ENCODE measurements at regions not wholly inside any gene's neighbourhood (a gene's known extent, or its start where the extent isn't known, plus 50 kb on each side); places are given as distances from the start of the nearest gene placed in this dataset.

DNA sequence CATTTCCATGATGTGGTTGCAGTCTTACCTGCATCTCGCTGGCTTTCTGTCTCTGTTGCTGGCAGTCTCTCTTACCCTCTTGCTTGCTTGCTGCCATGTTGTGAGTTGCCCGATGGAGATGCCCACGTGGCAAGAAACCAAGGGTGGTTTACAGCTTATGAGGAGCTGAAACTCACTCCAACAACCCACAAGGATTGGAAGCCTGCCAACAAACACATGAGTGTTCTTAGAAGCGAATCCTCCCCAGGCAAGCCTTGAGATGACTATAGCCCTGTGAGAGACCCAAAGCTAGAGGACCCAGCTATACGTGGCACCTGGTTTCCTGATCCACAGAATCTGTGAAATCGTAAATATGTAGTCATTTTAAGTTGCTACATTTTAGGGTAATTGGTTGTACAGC lies 490.9 kb upstream of the ADAMTS9 start:
- Histone ChIP-seq H3K9me3 (ENCODE audit: control insufficient read depth, low read length) (no peaks in the 10 kb centered on the region), H3K27me3 (ENCODE audit: control insufficient read depth, insufficient read depth, low read length, poor library complexity, severe bottlenecking) (no peaks in the 10 kb centered on the region), H3K36me3 (ENCODE audit: control insufficient read depth, insufficient read depth, low read length) (no peaks in the 10 kb centered on the region), H3K27ac (ENCODE audit: insufficient read depth, low read depth, low read length, poor library complexity, severe bottlenecking) (no peak overlapping the region), H3K4me1 (ENCODE audit: control insufficient read depth, insufficient read depth, low read length) (no peaks in the 10 kb centered on the region), H3K4me3 (ENCODE audit: insufficient read depth, low read depth, low read length) (no peak overlapping the region)
- WGBS, 2 experiments = 95 to 97% methylated on average over 5 to 6 of the region's 6 CpGs

DNA sequence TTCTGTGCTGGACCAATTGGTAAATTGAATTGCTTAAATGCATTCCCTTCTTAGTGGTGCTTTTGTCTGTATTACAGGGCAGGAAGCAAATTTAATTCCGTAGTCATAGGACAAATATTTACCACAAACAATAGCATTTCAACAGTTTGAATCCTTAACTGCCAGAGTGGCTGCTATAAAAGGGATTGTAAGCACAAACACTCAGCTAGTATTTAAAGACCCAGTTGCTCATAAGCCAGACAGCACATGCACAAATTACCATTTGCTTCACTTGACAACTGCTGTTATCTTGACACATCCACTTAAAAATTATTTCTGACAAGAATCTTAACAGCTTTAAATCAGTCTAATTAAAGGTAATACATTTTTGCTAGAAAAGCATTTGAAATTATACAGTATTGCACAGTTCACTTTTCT lies 490.2 kb upstream of the ADAMTS9 start:
- Histone ChIP-seq H3K4me1 (ENCODE audit: control insufficient read depth, insufficient read depth, low read length) (no peaks in the 10 kb centered on the region), H3K27ac (ENCODE audit: insufficient read depth, low read depth, low read length, poor library complexity, severe bottlenecking) (no peak overlapping the region), H3K36me3 (ENCODE audit: control insufficient read depth, insufficient read depth, low read length) (no peaks in the 10 kb centered on the region), H3K4me3 (ENCODE audit: insufficient read depth, low read depth, low read length) (no peak overlapping the region), H3K27me3 (ENCODE audit: control insufficient read depth, insufficient read depth, low read length, poor library complexity, severe bottlenecking) (no peaks in the 10 kb centered on the region), H3K9me3 (ENCODE audit: control insufficient read depth, low read length) (no peaks in the 10 kb centered on the region)
- WGBS, 2 experiments = 74 to 88% methylated on average over 1 of the region's 1 CpG

DNA sequence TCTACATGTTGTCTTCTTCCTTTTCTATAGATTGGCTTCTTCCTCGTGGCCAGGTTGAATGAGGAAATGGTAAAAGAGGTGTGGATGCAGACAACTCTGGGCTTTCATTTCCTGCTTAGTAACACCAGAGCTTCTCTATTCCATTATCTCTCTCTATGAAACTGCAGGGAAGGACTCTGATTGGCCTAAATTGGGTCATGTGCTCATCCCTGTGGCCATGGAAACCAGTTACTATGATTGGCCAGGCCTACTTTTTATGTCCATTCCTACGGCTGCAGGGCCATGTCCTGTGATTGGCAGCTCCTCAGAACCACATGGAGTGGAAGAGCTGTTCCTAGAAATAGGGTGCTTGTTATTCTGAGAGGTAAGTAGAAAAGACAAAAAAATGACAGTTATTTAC lies 486.9 kb upstream of the ADAMTS9 start:
- no peaks in the 10 kb centered on the region for H3K9me3 ChIP-seq (ENCODE audit: control insufficient read depth, low read length)
- H3K27me3 ChIP-seq (ENCODE audit: control insufficient read depth, insufficient read depth, low read length, poor library complexity, severe bottlenecking) = no peaks in the 10 kb centered on the region
- no peak overlapping the region for H3K4me3 ChIP-seq (ENCODE audit: insufficient read depth, low read depth, low read length)
- H3K4me1 ChIP-seq (ENCODE audit: control insufficient read depth, insufficient read depth, low read length) = no peaks in the 10 kb centered on the region
- H3K27ac ChIP-seq (ENCODE audit: insufficient read depth, low read depth, low read length, poor library complexity, severe bottlenecking) = no peak overlapping the region
- 74 to 80% methylated on average over 1 to 2 of the region's 2 CpGs for whole genome bisulfite sequencing, 2 experiments
- H3K36me3 ChIP-seq (ENCODE audit: control insufficient read depth, insufficient read depth, low read length) = no peaks in the 10 kb centered on the region

DNA sequence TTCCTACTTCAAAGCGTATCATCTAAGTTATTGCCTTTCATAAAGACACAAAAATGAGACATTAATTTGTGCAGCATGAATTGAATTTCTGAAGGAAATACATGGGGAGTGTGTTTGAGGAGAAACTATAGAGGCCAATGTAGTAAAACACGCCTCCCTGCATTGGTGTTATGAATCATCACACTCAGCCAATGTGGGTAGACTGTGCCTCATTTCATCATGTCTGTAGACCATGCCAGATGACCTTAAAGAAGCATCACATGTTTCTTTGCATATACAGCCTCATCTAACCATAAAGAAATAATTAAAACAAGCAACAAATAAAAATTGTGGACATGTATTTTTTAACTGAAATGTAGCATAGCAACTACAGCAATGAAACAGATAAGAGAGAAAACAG lies 486.0 kb upstream of the ADAMTS9 start:
- WGBS, 2 experiments = 97 to 100% methylated on average over 2 of the region's 2 CpGs
- no peaks in the 10 kb centered on the region for H3K4me1 ChIP-seq (ENCODE audit: control insufficient read depth, insufficient read depth, low read length)
- no peaks in the 10 kb centered on the region for H3K36me3 ChIP-seq (ENCODE audit: control insufficient read depth, insufficient read depth, low read length)
- H3K27ac ChIP-seq (ENCODE audit: insufficient read depth, low read depth, low read length, poor library complexity, severe bottlenecking) = no peak overlapping the region
- H3K4me3 ChIP-seq (ENCODE audit: insufficient read depth, low read depth, low read length) = no peak overlapping the region
- no peaks in the 10 kb centered on the region for H3K9me3 ChIP-seq (ENCODE audit: control insufficient read depth, low read length)
- no peaks in the 10 kb centered on the region for H3K27me3 ChIP-seq (ENCODE audit: control insufficient read depth, insufficient read depth, low read length, poor library complexity, severe bottlenecking)

DNA sequence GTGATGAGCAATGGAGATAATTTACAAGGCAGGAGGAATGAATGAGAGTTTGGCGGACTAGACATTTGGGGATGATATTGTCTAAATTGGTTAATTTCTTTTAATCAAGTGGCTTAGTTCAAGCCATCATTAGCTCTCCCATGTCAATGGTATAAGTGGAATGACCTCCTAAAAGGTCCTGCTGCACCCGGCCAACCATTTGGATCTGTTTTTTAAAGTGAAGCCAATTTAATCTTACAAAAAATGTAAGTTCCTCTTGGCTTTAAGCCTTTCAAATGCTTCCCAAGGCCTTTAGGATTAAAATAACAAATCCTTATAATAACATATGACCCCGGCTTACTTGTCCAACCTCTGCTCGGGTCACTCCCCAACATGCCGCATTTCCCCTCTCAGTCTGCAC lies 484.4 kb upstream of the ADAMTS9 start:
- Histone ChIP-seq H3K4me3 (ENCODE audit: insufficient read depth, low read depth, low read length) (no peak overlapping the region), H3K27ac (ENCODE audit: insufficient read depth, low read depth, low read length, poor library complexity, severe bottlenecking) (no peak overlapping the region), H3K27me3 (ENCODE audit: control insufficient read depth, insufficient read depth, low read length, poor library complexity, severe bottlenecking) (no peaks in the 10 kb centered on the region), H3K36me3 (ENCODE audit: control insufficient read depth, insufficient read depth, low read length) (no peaks in the 10 kb centered on the region), H3K4me1 (ENCODE audit: control insufficient read depth, insufficient read depth, low read length) (no peaks in the 10 kb centered on the region), H3K9me3 (ENCODE audit: control insufficient read depth, low read length) (no peaks in the 10 kb centered on the region)
- 85 to 91% methylated on average over 5 of the region's 5 CpGs for WGBS, 2 experiments

DNA sequence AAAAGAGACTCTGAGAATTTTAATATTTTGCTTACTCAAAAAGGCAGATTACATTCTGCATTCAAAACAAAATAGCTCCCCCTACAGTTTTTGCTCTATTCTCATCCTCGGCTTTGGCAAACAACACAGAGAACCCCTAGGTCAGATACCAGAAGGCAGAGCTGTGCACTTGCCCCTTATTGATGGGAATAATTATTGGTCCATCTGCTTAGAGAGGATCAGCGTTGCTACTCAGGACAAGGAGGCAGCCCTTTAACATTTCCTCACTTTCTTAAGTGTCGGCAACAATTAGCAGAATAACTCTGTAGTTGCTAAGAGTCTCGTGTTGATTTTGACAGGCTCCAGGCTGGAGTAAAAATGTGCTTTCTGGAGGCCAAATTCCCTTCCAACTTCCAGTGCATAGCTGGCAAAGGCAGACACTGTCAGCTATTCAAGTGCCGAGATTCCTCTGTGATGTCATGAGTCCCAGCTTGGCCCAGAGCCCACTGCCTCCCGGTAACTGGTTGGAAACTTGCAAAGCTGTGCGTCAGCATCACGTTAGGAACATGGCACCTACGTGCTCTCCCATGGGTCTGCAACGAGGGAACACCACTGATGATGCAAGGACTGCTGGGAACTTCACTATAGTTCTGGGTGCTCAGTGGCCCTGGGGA lies 482.7 kb upstream of the ADAMTS9 start:
- H3K27ac ChIP-seq (ENCODE audit: insufficient read depth, low read depth, low read length, poor library complexity, severe bottlenecking) = no peak overlapping the region
- no peaks in the 10 kb centered on the region for H3K4me1 ChIP-seq (ENCODE audit: control insufficient read depth, insufficient read depth, low read length)
- H3K4me3 ChIP-seq (ENCODE audit: insufficient read depth, low read depth, low read length) = no peak overlapping the region
- no peaks in the 10 kb centered on the region for H3K36me3 ChIP-seq (ENCODE audit: control insufficient read depth, insufficient read depth, low read length)
- 81 to 83% methylated on average over 10 of the region's 10 CpGs for WGBS, 2 experiments
- no peaks in the 10 kb centered on the region for H3K27me3 ChIP-seq (ENCODE audit: control insufficient read depth, insufficient read depth, low read length, poor library complexity, severe bottlenecking)
- H3K9me3 ChIP-seq (ENCODE audit: control insufficient read depth, low read length) = no peaks in the 10 kb centered on the region

DNA sequence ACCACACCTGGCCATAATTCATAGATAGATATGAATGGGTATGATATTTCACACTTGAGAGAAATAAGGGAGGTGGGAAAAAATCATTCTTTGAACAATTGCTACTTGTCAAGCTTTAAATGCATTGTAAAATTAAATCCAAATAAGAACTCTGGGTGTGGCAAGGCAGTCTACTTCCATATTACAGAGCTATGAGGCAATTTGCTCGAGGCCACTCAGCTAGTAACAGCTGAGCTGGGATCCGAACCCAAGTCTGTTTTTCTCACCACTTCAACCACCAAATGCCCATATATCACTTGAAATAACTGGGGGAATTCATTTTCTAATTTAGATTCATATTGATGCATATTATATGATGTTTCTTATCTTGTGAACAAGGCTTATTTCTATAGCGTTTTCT lies 482.2 kb upstream of the ADAMTS9 start:
- H3K4me1 ChIP-seq (ENCODE audit: control insufficient read depth, insufficient read depth, low read length) = no peaks in the 10 kb centered on the region
- H3K27ac ChIP-seq (ENCODE audit: insufficient read depth, low read depth, low read length, poor library complexity, severe bottlenecking) = no peak overlapping the region
- 64 to 78% methylated on average over 2 to 3 of the region's 3 CpGs for WGBS, 2 experiments
- no peaks in the 10 kb centered on the region for H3K9me3 ChIP-seq (ENCODE audit: control insufficient read depth, low read length)
- H3K36me3 ChIP-seq (ENCODE audit: control insufficient read depth, insufficient read depth, low read length) = no peaks in the 10 kb centered on the region
- no peaks in the 10 kb centered on the region for H3K27me3 ChIP-seq (ENCODE audit: control insufficient read depth, insufficient read depth, low read length, poor library complexity, severe bottlenecking)
- H3K4me3 ChIP-seq (ENCODE audit: insufficient read depth, low read depth, low read length) = no peak overlapping the region

DNA sequence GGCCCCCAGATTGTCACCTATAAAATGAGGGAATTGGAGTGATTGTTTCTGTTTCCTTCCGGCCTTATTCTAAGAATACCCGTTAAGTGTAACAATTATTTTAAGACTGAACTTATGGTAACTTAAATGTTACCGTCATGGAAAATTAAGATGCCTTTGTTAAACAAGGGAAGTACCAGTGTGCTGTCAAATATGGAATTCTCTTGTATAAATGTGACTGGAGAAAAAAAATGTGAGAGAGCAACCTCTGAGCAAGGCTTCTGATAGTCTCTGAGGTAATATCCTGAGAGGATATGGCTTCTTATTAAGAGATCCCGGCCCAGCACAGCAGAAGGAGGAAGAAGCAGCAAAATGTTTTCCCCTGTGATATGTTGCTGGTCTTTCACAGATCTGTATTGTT lies 480.7 kb upstream of the ADAMTS9 start:
- Histone ChIP-seq H3K36me3 (ENCODE audit: control insufficient read depth, insufficient read depth, low read length) (no peaks in the 10 kb centered on the region), H3K27ac (ENCODE audit: insufficient read depth, low read depth, low read length, poor library complexity, severe bottlenecking) (no peak overlapping the region), H3K4me3 (ENCODE audit: insufficient read depth, low read depth, low read length) (no peak overlapping the region), H3K9me3 (ENCODE audit: control insufficient read depth, low read length) (no peaks in the 10 kb centered on the region), H3K4me1 (ENCODE audit: control insufficient read depth, insufficient read depth, low read length) (no peaks in the 10 kb centered on the region), H3K27me3 (ENCODE audit: control insufficient read depth, insufficient read depth, low read length, poor library complexity, severe bottlenecking) (no peaks in the 10 kb centered on the region)
- WGBS, 2 experiments = 95% methylated on average over 4 of the region's 4 CpGs

DNA sequence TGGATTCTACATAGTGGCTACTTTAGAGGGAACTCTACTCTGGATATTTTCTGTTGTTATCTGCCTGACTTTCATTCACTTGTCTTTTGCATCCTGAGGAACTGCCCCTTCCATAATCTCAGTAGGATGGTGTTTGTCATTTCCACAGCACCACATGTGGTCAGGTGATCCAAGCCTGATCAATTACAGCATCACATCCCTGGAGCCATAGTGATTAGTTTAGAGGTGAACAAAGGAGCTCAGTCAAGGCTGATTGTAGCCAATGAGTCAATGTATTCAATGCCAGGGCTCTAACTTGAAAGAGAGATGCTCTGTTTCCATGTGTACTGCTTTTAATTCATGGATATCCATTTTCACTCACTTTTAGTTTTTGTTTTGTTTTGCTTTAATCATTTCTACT lies 478.7 kb upstream of the ADAMTS9 start:
- H3K27me3 ChIP-seq (ENCODE audit: control insufficient read depth, insufficient read depth, low read length, poor library complexity, severe bottlenecking) = no peaks in the 10 kb centered on the region
- no peak overlapping the region for H3K27ac ChIP-seq (ENCODE audit: insufficient read depth, low read depth, low read length, poor library complexity, severe bottlenecking)
- H3K9me3 ChIP-seq (ENCODE audit: control insufficient read depth, low read length) = no peaks in the 10 kb centered on the region
- no peak overlapping the region for H3K4me3 ChIP-seq (ENCODE audit: insufficient read depth, low read depth, low read length)
- no peaks in the 10 kb centered on the region for H3K4me1 ChIP-seq (ENCODE audit: control insufficient read depth, insufficient read depth, low read length)
- H3K36me3 ChIP-seq (ENCODE audit: control insufficient read depth, insufficient read depth, low read length) = no peaks in the 10 kb centered on the region

DNA sequence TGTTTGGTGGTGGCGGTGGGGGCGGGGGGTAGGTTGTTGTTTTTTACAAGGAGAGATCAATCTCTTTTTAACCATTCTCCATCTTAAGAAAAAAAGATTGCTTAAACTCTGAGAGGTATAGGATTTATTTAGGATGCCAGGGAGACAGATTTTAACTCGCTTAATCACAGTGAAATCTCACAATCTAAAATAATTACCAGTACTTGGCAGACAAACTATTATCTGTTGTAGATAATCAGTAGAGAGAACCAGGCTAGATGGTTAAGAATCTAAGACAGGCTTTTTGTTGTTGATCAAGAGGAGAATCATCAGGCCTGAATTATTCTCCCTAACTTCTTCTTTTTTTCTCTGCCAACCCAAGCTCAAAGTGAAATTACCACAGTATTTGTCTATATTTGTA lies 470.2 kb upstream of the ADAMTS9 start:
- WGBS, 2 experiments = 100% methylated on average over 1 of the region's 3 CpGs; no CpG with 5 or more reads in 1 of the 2 experiments
- Histone ChIP-seq H3K27ac (ENCODE audit: insufficient read depth, low read depth, low read length, poor library complexity, severe bottlenecking) (no peak overlapping the region), H3K27me3 (ENCODE audit: control insufficient read depth, insufficient read depth, low read length, poor library complexity, severe bottlenecking) (no peaks in the 10 kb centered on the region), H3K36me3 (ENCODE audit: control insufficient read depth, insufficient read depth, low read length) (no peaks in the 10 kb centered on the region), H3K9me3 (ENCODE audit: control insufficient read depth, low read length) (no peaks in the 10 kb centered on the region), H3K4me1 (ENCODE audit: control insufficient read depth, insufficient read depth, low read length) (peaks cover 8% of the 10 kb centered on the region), H3K4me3 (ENCODE audit: insufficient read depth, low read depth, low read length) (no peak overlapping the region)

Measured in ectodermal cell (in vitro differentiated cells).